A549 (cell line): ENCODE measurements at regions not wholly inside any gene's neighbourhood (a gene's known extent, or its start where the extent isn't known, plus 50 kb on each side); places are given as distances from the start of the nearest gene placed in this dataset.
A peak's percentile ranks its signal among the peaks of the same experiment; 100 is the strongest.

ENCODE experiments used
- ATAC-seq, 2 experiments: fragments of 200-7000 bp in 1 of 2; fragments of >200 bp in 1 of 2; cut with Nextera tagmentation in 1 of 2; cut with Tn5 transposase in 1 of 2; 3 replicates each; pipeline versions ENCODE4 v1.8.0 to v1.9.1; 2018 to 2020; ENCODE audit warnings: mild to moderate bottlenecking in 1 of 2, moderate library complexity in 1 of 2
- CTCF ChIA-PET: fragments of 300-600 bp; sonication (Branson Sonifier 250); formaldehyde crosslinking; extraction: SDS; loops from one replicate; lab custom pipeline; 2021; ENCODE audit warnings: antibody characterized with exemption, inconsistent platforms; lab: Yijun Ruan, JAX
- POLR2A ChIA-PET: fragments of 350-600 bp; formaldehyde crosslinking; extraction: SDS; loops from one replicate; lab custom pipeline; 2021; ENCODE audit warnings: antibody characterized with exemption, inconsistent platforms; lab: Yijun Ruan, JAX
- DNase-seq, 2 experiments: peaks; one replicate each; pipeline versions ENCODE4 v3.0.0 to v3.0.0-alpha.2; 2011 to 2016; ENCODE audit warnings: low read depth in 1 of 2, low spot score in 1 of 2
- FAIRE-seq: peaks from 2 replicates; lab custom pipeline; 2011; peaks lifted over from hg19 to GRCh38; lab: Jason Lieb, UNC
- H3K27ac ChIP-seq, 2 experiments: fragments of >200 bp; sonication (Bioruptor Twin); formaldehyde crosslinking; 3 replicates each; pipeline ENCODE4 v1.5.1; 2016 to 2017
- H3K4me1 ChIP-seq: fragments of >200 bp; sonication (Bioruptor Twin); formaldehyde crosslinking; 3 replicates; pipeline ENCODE4 v1.6.1; 2016
- H3K4me2 ChIP-seq: fragments of >200 bp; sonication (Bioruptor Twin); formaldehyde crosslinking; 3 replicates; pipeline ENCODE4 v1.6.1; 2016
- H3K4me3 ChIP-seq: fragments of >200 bp; sonication (Bioruptor Twin); formaldehyde crosslinking; 3 replicates; pipeline ENCODE4 v1.5.1; 2016
- H3K9me3 ChIP-seq: fragments of >200 bp; sonication (Bioruptor Twin); formaldehyde crosslinking; 3 replicates; pipeline ENCODE4 v1.6.1; 2016
- CEBPB ChIP-seq, 2 experiments: fragments of >200 bp in 1 of 2; sonication (Bioruptor Twin) in 1 of 2; formaldehyde crosslinking in 1 of 2; IDR thresholded peaks; 2 replicates each; pipeline ENCODE4 v1.6.1; 2012 to 2016
- ELK1 ChIP-seq: fragments of 150-350 bp; IDR thresholded peaks from 2 replicates; pipeline ENCODE4 v1.6.1; 2014; ENCODE audit warnings: low read depth, mild to moderate bottlenecking, low read length
- EP300 ChIP-seq, 2 experiments: fragments of >200 bp; sonication (Bioruptor Twin); formaldehyde crosslinking; IDR thresholded peaks; 2 replicates in 1 of 2; 3 replicates in 1 of 2; pipeline ENCODE4 v1.6.1; 2016 to 2017
- FOSL2 ChIP-seq, 2 experiments: fragments of 450-650 bp in 1 of 2; fragments of >200 bp in 1 of 2; sonication (Bioruptor Twin) in 1 of 2; formaldehyde crosslinking; IDR thresholded peaks; 2 replicates each; pipeline versions ENCODE4 v1.5.0 to v1.6.1; 2016 to 2020; ENCODE audit warnings: mild to moderate bottlenecking in 1 of 2, moderate library complexity in 1 of 2
- HDAC2 ChIP-seq: fragments of 200-600 bp; sonication (generic); IDR thresholded peaks from 2 replicates; pipeline ENCODE4 v1.6.1; 2016
- HES2 ChIP-seq: fragments of >200 bp; sonication (Bioruptor Twin); formaldehyde crosslinking; IDR thresholded peaks from 2 replicates; pipeline ENCODE4 v1.6.1; 2016
- HOXB13 ChIP-seq: fragments of 250-450 bp; sonication (Bioruptor Pico); IDR thresholded peaks from 2 replicates; pipeline ENCODE4 v1.5.0; 2020; ENCODE audit warnings: low read depth, mild to moderate bottlenecking, moderate library complexity
- MAX ChIP-seq: IDR thresholded peaks from 2 replicates; pipeline ENCODE4 v1.6.1; 2012
- NPAS2 ChIP-seq: fragments of 250-450 bp; sonication (Bioruptor Pico); IDR thresholded peaks from 2 replicates; pipeline ENCODE4 v1.8.0; 2022; ENCODE audit warnings: mild to moderate bottlenecking, moderate library complexity, borderline replicate concordance
- PHF8 ChIP-seq: fragments of 200-600 bp; sonication (generic); IDR thresholded peaks from 2 replicates; pipeline ENCODE4 v1.6.1; 2016; ENCODE audit warnings: low read depth, mild to moderate bottlenecking, antibody characterized with exemption, moderate library complexity, borderline replicate concordance
- POLR2A ChIP-seq: IDR thresholded peaks from 2 replicates; pipeline ENCODE4 v1.6.1; 2012; ENCODE audit warnings: mild to moderate bottlenecking, low read length
- POLR2AphosphoS2 ChIP-seq: conservative IDR thresholded peaks from 2 replicates; pipeline ENCODE4 v1.6.1; 2012; ENCODE audit warnings: low read length, improper control_type of control experiment, inconsistent platforms
- RCOR1 ChIP-seq: fragments of 150-350 bp; IDR thresholded peaks from 2 replicates; pipeline ENCODE4 v1.6.1; 2014; ENCODE audit warnings: antibody characterized with exemption, low read length, low read depth
- REST ChIP-seq: fragments of 200-600 bp; sonication (generic); IDR thresholded peaks from 2 replicates; pipeline ENCODE4 v1.6.1; 2016; ENCODE audit warnings: antibody characterized with exemption, mild to moderate bottlenecking, moderate library complexity
- TFCP2L1 ChIP-seq: fragments of 250-450 bp; sonication (Bioruptor Pico); IDR thresholded peaks from 2 replicates; pipeline ENCODE4 v1.5.0; 2021; ENCODE audit warnings: mild to moderate bottlenecking
- ZNF302 ChIP-seq: fragments of 250-450 bp; sonication (Bioruptor Pico); IDR thresholded peaks from 2 replicates; pipeline ENCODE4 v1.9.0; 2021; ENCODE audit warnings: inconsistent platforms, mild to moderate bottlenecking, moderate library complexity
- WGBS: methylation state at CpG from one replicate; pipeline ENCODE4 v1.1.6; 2017; ENCODE audit errors: missing lambda C conversion rate; 5-methylcytosine and 5-hydroxymethylcytosine counted together
- TF ChIP-seq, protein P1 (sequence below): IDR thresholded peaks from 2 replicates; pipeline ENCODE4 v1.6.1; 2012; ENCODE audit warnings: low read depth, borderline replicate concordance

DNA sequence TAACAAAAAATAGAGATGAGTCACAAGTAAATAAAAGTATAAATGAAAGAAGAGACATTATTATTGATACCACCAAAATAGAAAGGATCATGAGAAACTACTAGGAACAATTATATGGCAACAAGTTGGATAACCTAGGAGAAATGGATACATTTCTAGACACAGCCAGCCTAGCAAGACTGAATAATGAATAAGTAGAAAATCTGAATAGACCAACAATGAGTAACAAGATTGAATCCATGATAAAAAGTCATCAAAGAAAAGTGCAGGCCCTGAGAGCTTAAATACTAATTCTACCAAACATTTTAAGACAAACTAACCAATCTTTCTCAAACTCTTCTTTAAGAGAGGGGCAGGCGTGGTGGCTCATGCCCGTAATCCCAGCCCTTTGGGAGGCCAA is 538.6 kb upstream of the PBX1 start:
- no peaks in the 10 kb centered on the region for H3K9me3 ChIP-seq
- DNase-seq (no peak), ATAC-seq (no peak), FAIRE-seq (no peak)
- no peak overlapping the region for H3K4me3 ChIP-seq
- POLR2A ChIA-PET = no interaction called here
- TF ChIP-seq REST (no peak), POLR2A (no peak), NPAS2 (CRISPR knock-in tag) (no peak), HES2 (no peak), POLR2AphosphoS2 (no peak)
- TF ChIP-seq, protein P1, sequence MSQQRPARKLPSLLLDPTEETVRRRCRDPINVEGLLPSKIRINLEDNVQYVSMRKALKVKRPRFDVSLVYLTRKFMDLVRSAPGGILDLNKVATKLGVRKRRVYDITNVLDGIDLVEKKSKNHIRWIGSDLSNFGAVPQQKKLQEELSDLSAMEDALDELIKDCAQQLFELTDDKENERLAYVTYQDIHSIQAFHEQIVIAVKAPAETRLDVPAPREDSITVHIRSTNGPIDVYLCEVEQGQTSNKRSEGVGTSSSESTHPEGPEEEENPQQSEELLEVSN = no peak
- H3K4me2 ChIP-seq = no peak overlapping the region
- no peak overlapping the region for H3K27ac ChIP-seq
- CTCF ChIA-PET = no interaction called here
- H3K4me1 ChIP-seq = no peaks in the 10 kb centered on the region
- 7% methylated on average over 2 of the region's 2 CpGs for WGBS

- Histone ChIP-seq H3K4me3 (no peak overlapping the region), H3K27ac (no peak overlapping the region), H3K4me2 (no peak overlapping the region), H3K4me1 (no peaks in the 10 kb centered on the region), H3K9me3 (no peaks in the 10 kb centered on the region)
- CTCF ChIA-PET = no interaction called here
- DNase-seq = no peak
- WGBS = 4% methylated on average over 1 of the region's 1 CpG
- no peak for TF ChIP-seq RCOR1
- no peak for TF ChIP-seq ELK1
- TF ChIP-seq MAX = no peak
- TF ChIP-seq PHF8 = no peak
- TF ChIP-seq HOXB13 (CRISPR knock-in tag) = no peak
- TF ChIP-seq HDAC2 = no peak
- TF ChIP-seq CEBPB (IDR thresholded peaks at IDR 0.05) = no peak
- no peak for TF ChIP-seq ZNF302
- no peak for FAIRE-seq
- POLR2A ChIA-PET = no interaction called here
- no peak for ATAC-seq
Measured at GRCh38 chr1:164021813-164022212, 537.2 kb upstream of the PBX1 start.

DNA sequence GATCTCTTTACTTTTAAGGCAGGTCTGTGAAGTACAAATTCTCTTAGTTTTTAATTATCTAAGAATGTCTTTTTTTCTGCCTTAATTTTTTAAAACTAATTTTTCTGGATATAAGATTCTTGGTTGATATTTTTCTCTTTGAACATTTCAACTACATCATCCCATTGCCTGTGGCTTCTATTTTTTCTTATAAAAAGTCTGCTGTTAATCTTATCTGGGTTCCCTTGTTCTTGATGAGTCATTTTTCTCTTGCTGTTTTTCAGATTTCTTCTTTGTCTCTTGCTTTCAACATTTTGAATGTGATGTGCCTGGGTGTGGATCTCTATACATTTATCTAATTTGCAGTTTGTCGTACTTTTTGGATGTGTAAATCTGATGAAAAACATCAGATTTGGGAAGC is 525.2 kb upstream of the PBX1 start:
- ChIA-PET CTCF (no interaction called here), POLR2A (no interaction called here)
- H3K9me3 ChIP-seq = peaks cover 8% of the 10 kb centered on the region; the same call in 1 of the 3 replicates
- no peak overlapping the region for H3K27ac ChIP-seq
- no peak for DNase-seq
- H3K4me1 ChIP-seq = no peaks in the 10 kb centered on the region
- WGBS = 0% methylated on average over 1 of the region's 1 CpG
- no peak overlapping the region for H3K4me2 ChIP-seq
- no peak for ATAC-seq
- no peak for TF ChIP-seq EP300 (IDR thresholded peaks at IDR 0.05)
- TF ChIP-seq HDAC2 = no peak
- no peak for TF ChIP-seq TFCP2L1 (CRISPR knock-in tag)
- no peak for TF ChIP-seq MAX
- TF ChIP-seq FOSL2 (IDR thresholded peaks at IDR 0.05) = no peak
- peak; percentile 50 for TF ChIP-seq FOSL2 (CRISPR knock-in tag; IDR thresholded peaks at IDR 0.05)
- no peak for FAIRE-seq
- no peak overlapping the region for H3K4me3 ChIP-seq
